ENCODE measurements at regions not wholly inside any gene's neighbourhood (a gene's known extent, or its start where the extent isn't known, plus 50 kb on each side); places are given as distances from the start of the nearest gene placed in this dataset.

DNA sequence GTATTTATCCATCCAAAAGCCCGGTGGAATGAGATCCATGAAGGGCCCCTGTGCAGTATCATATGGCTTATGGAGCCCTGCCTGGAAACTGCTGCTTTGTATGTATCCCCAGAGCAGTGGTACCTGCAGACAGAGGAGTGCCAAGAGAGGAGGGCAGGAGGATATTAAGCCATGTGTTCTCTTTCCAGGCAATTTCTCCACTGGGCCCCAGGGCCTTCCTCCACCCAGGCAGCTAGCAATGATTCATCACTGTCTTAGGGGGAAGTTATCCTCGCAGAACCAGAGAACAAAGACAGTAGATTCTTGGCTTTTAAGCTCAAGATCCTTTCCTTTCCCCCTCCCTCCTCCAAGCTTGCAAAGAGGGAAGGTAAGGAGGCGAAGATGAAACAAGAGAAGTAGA lies 98.1 kb downstream of the LRRC30 start (continued):
- TF ChIP-seq, protein P1, sequence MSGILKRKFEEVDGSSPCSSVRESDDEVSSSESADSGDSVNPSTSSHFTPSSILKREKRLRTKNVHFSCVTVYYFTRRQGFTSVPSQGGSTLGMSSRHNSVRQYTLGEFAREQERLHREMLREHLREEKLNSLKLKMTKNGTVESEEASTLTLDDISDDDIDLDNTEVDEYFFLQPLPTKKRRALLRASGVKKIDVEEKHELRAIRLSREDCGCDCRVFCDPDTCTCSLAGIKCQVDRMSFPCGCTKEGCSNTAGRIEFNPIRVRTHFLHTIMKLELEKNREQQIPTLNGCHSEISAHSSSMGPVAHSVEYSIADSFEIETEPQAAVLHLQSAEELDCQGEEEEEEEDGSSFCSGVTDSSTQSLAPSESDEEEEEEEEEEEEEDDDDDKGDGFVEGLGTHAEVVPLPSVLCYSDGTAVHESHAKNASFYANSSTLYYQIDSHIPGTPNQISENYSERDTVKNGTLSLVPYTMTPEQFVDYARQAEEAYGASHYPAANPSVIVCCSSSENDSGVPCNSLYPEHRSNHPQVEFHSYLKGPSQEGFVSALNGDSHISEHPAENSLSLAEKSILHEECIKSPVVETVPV (CRISPR knock-in tag; IDR thresholded peaks at IDR 0.05) = no peak

DNA sequence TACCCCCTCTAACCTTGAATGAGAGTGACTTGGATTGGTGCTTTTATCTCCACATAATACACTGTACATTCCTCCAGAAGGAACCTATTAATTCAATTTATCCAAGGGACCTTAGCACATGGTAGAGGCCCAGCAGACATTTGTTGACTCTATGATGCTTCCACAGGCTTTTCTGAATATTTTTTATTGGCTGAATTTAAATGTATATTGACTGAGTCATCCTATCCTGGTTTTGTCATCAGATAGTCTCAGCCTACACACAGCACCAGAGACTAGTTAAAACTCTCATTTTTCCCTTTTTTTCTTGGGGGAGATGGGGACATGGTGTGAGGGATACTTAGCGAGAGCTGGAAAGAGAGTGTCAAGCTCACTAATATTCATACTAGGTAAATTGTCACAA lies 101.6 kb downstream of the LRRC30 start:
- TF ChIP-seq SNAI2 (CRISPR knock-in tag; IDR thresholded peaks at IDR 0.05) (no peak), ZNF565 (CRISPR knock-in tag; conservative IDR thresholded peaks at IDR 0.05; ENCODE audit: low read depth) (no peak), ZC3H10 (CRISPR knock-in tag; IDR thresholded peaks at IDR 0.05) (no peak), ZFP3 (CRISPR knock-in tag; IDR thresholded peaks at IDR 0.05) (no peak), ZNF70 (CRISPR knock-in tag; IDR thresholded peaks at IDR 0.05) (no peak), ZNF8 (CRISPR knock-in tag; IDR thresholded peaks at IDR 0.05) (no peak), RARB (CRISPR knock-in tag; IDR thresholded peaks at IDR 0.05) (no peak), ZFP30 (CRISPR knock-in tag; IDR thresholded peaks at IDR 0.05) (no peak), ARNTL (CRISPR knock-in tag; IDR thresholded peaks at IDR 0.05; ENCODE audit: borderline replicate concordance, low read depth) (no peak), ISL1 (CRISPR knock-in tag; IDR thresholded peaks at IDR 0.05) (no peak), BACH2 (CRISPR knock-in tag; IDR thresholded peaks at IDR 0.05; ENCODE audit: borderline replicate concordance) (no peak), TOX (CRISPR knock-in tag; IDR thresholded peaks at IDR 0.05; ENCODE audit: borderline replicate concordance) (no peak)
- TF ChIP-seq, protein P2, sequence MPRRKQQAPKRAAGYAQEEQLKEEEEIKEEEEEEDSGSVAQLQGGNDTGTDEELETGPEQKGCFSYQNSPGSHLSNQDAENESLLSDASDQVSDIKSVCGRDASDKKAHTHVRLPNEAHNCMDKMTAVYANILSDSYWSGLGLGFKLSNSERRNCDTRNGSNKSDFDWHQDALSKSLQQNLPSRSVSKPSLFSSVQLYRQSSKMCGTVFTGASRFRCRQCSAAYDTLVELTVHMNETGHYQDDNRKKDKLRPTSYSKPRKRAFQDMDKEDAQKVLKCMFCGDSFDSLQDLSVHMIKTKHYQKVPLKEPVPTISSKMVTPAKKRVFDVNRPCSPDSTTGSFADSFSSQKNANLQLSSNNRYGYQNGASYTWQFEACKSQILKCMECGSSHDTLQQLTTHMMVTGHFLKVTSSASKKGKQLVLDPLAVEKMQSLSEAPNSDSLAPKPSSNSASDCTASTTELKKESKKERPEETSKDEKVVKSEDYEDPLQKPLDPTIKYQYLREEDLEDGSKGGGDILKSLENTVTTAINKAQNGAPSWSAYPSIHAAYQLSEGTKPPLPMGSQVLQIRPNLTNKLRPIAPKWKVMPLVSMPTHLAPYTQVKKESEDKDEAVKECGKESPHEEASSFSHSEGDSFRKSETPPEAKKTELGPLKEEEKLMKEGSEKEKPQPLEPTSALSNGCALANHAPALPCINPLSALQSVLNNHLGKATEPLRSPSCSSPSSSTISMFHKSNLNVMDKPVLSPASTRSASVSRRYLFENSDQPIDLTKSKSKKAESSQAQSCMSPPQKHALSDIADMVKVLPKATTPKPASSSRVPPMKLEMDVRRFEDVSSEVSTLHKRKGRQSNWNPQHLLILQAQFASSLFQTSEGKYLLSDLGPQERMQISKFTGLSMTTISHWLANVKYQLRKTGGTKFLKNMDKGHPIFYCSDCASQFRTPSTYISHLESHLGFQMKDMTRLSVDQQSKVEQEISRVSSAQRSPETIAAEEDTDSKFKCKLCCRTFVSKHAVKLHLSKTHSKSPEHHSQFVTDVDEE (CRISPR knock-in tag; IDR thresholded peaks at IDR 0.05) = no peak
- TF ChIP-seq, protein P1 (CRISPR knock-in tag; IDR thresholded peaks at IDR 0.05) = no peak
- TF ChIP-seq, protein P3, sequence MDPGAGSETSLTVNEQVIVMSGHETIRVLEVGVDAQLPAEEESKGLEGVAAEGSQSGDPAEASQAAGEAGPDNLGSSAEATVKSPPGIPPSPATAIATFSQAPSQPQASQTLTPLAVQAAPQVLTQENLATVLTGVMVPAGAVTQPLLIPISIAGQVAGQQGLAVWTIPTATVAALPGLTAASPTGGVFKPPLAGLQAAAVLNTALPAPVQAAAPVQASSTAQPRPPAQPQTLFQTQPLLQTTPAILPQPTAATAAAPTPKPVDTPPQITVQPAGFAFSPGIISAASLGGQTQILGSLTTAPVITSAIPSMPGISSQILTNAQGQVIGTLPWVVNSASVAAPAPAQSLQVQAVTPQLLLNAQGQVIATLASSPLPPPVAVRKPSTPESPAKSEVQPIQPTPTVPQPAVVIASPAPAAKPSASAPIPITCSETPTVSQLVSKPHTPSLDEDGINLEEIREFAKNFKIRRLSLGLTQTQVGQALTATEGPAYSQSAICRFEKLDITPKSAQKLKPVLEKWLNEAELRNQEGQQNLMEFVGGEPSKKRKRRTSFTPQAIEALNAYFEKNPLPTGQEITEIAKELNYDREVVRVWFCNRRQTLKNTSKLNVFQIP (CRISPR knock-in tag; IDR thresholded peaks at IDR 0.05; ENCODE audit: borderline replicate concordance, low read depth) = no peak
- TF ChIP-seq, protein P4, sequence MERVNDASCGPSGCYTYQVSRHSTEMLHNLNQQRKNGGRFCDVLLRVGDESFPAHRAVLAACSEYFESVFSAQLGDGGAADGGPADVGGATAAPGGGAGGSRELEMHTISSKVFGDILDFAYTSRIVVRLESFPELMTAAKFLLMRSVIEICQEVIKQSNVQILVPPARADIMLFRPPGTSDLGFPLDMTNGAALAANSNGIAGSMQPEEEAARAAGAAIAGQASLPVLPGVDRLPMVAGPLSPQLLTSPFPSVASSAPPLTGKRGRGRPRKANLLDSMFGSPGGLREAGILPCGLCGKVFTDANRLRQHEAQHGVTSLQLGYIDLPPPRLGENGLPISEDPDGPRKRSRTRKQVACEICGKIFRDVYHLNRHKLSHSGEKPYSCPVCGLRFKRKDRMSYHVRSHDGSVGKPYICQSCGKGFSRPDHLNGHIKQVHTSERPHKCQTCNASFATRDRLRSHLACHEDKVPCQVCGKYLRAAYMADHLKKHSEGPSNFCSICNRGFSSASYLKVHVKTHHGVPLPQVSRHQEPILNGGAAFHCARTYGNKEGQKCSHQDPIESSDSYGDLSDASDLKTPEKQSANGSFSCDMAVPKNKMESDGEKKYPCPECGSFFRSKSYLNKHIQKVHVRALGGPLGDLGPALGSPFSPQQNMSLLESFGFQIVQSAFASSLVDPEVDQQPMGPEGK (CRISPR knock-in tag; IDR thresholded peaks at IDR 0.05; ENCODE audit: borderline replicate concordance) = no peak

DNA sequence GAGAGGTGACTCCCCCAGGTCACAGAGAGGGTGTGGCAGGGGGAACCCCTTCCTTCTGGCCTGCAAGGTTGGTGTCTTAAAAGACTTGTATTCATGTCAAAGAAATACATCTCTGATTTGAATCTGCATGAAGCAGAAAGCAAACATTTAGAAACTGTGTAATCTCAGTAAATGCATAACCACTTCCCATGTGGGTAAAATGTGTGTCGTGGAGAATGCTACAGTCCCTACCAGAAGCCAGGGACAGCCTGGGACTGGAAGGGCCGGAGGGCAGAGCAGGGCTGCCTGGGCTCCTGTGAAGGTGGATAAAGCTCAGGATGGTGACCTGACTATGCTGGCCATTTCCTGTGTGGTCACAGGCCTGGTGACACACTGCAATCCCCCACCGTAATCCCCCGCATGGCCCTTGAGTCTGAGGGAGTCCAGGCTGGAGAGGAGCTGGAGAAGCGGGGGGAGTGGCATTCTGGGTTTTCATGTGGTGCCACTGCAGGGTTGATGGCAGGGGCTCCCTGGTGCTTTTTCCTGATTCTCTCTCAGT lies 102.2 kb downstream of the LRRC30 start:
- ATAC-seq = no peak

More for the DNA sequence above, 101.6 kb downstream of the LRRC30 start:
- no peak for ATAC-seq

More for the DNA sequence above, 102.2 kb downstream of the LRRC30 start:
- TF ChIP-seq, protein P4 (CRISPR knock-in tag; IDR thresholded peaks at IDR 0.05; ENCODE audit: borderline replicate concordance) = no peak
- no peak for TF ChIP-seq ESRRG (CRISPR knock-in tag; IDR thresholded peaks at IDR 0.05)
- no peak for TF ChIP-seq TOX (CRISPR knock-in tag; IDR thresholded peaks at IDR 0.05; ENCODE audit: borderline replicate concordance)
- no peak for TF ChIP-seq ZFP3 (CRISPR knock-in tag; IDR thresholded peaks at IDR 0.05)
- no peak for TF ChIP-seq ZNF70 (CRISPR knock-in tag; IDR thresholded peaks at IDR 0.05)
- no peak for TF ChIP-seq PPARA (CRISPR knock-in tag; IDR thresholded peaks at IDR 0.05; ENCODE audit: borderline replicate concordance)
- TF ChIP-seq GLIS3 (CRISPR knock-in tag; IDR thresholded peaks at IDR 0.05) = no peak
- no peak for TF ChIP-seq SNAI2 (CRISPR knock-in tag; IDR thresholded peaks at IDR 0.05)
- no peak for TF ChIP-seq CSDC2 (CRISPR knock-in tag; IDR thresholded peaks at IDR 0.05)

All from SK-N-SH treated with all-trans-retinoic acid at 6 μM for 48 hours (cell line).